Endothelial cell of umbilical vein (primary cell): ENCODE measurements at regions not wholly inside any gene's neighbourhood (a gene's known extent, or its start where the extent isn't known, plus 50 kb on each side); places are given as distances from the start of the nearest gene placed in this dataset.

Experiments
- BruUV-seq: library from RNA; stranded (reverse); fragments of 400-500 nt; replicated peaks from 2 replicates; lab custom pipeline; 2021; lab: Mats Ljungman, UMichigan
- CTCF ChIA-PET: fragments of 300-600, 350-600 bp; sonication (Branson Sonifier 250); formaldehyde crosslinking; loops from one replicate; lab custom pipeline; 2021; ENCODE audit warnings: antibody characterized with exemption, inconsistent platforms; lab: Charles Lee
- POLR2A ChIA-PET: fragments of 300-600, 350-600 bp; sonication (Branson Sonifier 250); formaldehyde crosslinking; loops from one replicate; lab custom pipeline; 2021; ENCODE audit warnings: antibody characterized with exemption, inconsistent platforms; lab: Charles Lee
- DNase-seq: peaks from one replicate; pipeline ENCODE4 v3.0.0-alpha.2; 2011; ENCODE audit warnings: low read depth, low spot score
- FAIRE-seq: peaks from 2 replicates; lab custom pipeline; 2011; peaks lifted over from hg19 to GRCh38; lab: Jason Lieb, UNC
- H2AFZ ChIP-seq: 2 replicates; pipeline ENCODE4 v1.6.0; 2012; ENCODE audit warnings: low read depth, low read length, control low read depth, inconsistent platforms
- H3K27ac ChIP-seq: 2 replicates; pipeline ENCODE4 v1.5.1; 2011; ENCODE audit warnings: low read depth, mild to moderate bottlenecking, control low read depth, low read length, moderate library complexity; ENCODE audit not compliant: insufficient read depth
- H3K27me3 ChIP-seq, 2 experiments: 2 replicates each; pipeline versions ENCODE4 v1.6.0 to v1.6.1; 2011; ENCODE audit warnings: low read length in 2 of 2, mixed read lengths in 1 of 2; ENCODE audit not compliant: control insufficient read depth in 2 of 2, insufficient read depth in 2 of 2
- H3K36me3 ChIP-seq, 2 experiments: 2 replicates in 1 of 2; 3 replicates in 1 of 2; pipeline ENCODE4 v1.5.1; 2011; ENCODE audit warnings: low read length in 2 of 2, mild to moderate bottlenecking in 1 of 2, moderate library complexity in 1 of 2; ENCODE audit not compliant: control insufficient read depth in 2 of 2, insufficient read depth in 2 of 2; ENCODE audit errors: extremely low read depth in 1 of 2
- H3K4me1 ChIP-seq: 3 replicates; pipeline ENCODE4 v1.5.1; 2011; ENCODE audit warnings: mild to moderate bottlenecking, low read length; ENCODE audit not compliant: control insufficient read depth, insufficient read depth; ENCODE audit errors: extremely low read depth
- H3K4me2 ChIP-seq: 2 replicates; pipeline ENCODE4 v1.6.1; 2011; ENCODE audit warnings: low read length, control low read depth, mixed read lengths; ENCODE audit not compliant: insufficient read depth
- H3K4me3 ChIP-seq, 3 experiments: fragments of 200-600 bp in 1 of 3; sonication (generic), shearing (Covaris generic) in 1 of 3; replicated peaks in 1 of 3; 2 replicates each; pipeline ENCODE4 v1.5.1; 2011 to 2016; ENCODE audit warnings: control low read depth in 3 of 3, low read length in 3 of 3, mild to moderate bottlenecking in 2 of 3, inconsistent platforms in 1 of 3, low read depth in 1 of 3, moderate library complexity in 1 of 3; ENCODE audit not compliant: insufficient read depth in 1 of 3
- H3K79me2 ChIP-seq: 2 replicates; pipeline ENCODE4 v1.6.0; 2012; ENCODE audit warnings: low read length, inconsistent platforms; ENCODE audit not compliant: control insufficient read depth, insufficient read depth
- H3K9ac ChIP-seq: replicated peaks from 2 replicates; pipeline ENCODE3; 2011; ENCODE audit warnings: low read length, control low read depth; ENCODE audit not compliant: insufficient read depth; ENCODE audit errors: extremely low read depth
- H3K9me1 ChIP-seq: replicated peaks from 3 replicates; pipeline ENCODE4 v1.6.0; 2011; ENCODE audit warnings: mild to moderate bottlenecking, low read length; ENCODE audit not compliant: control insufficient read depth, insufficient read depth; ENCODE audit errors: extremely low read depth
- H3K9me3 ChIP-seq: replicated peaks from 2 replicates; pipeline ENCODE4 v1.5.1; 2012; ENCODE audit warnings: low read length, inconsistent platforms; ENCODE audit not compliant: control insufficient read depth, insufficient read depth
- H4K20me1 ChIP-seq: replicated peaks from 2 replicates; pipeline ENCODE3; 2011; ENCODE audit warnings: mild to moderate bottlenecking, low read length; ENCODE audit not compliant: control insufficient read depth, insufficient read depth; ENCODE audit errors: extremely low read depth
- CTCF ChIP-seq, 2 donors: IDR thresholded peaks; 1 replicate in 1 of 2; 2 replicates in 1 of 2; pipeline ENCODE4 v1.5.1; 2011; ENCODE audit warnings: low read length in 2 of 2, mild to moderate bottlenecking in 2 of 2, moderate library complexity in 2 of 2, control low read depth in 1 of 2, inconsistent platforms in 1 of 2, low read depth in 1 of 2; ENCODE audit not compliant: insufficient read depth in 1 of 2; ENCODE audit errors: extremely low read depth in 1 of 2
- EZH2 ChIP-seq: IDR thresholded peaks from 2 replicates; pipeline ENCODE4 v1.6.1; 2012; ENCODE audit warnings: borderline replicate concordance, low read depth, mild to moderate bottlenecking, moderate library complexity, low read length, inconsistent platforms; ENCODE audit not compliant: severe bottlenecking
- FOS ChIP-seq: IDR thresholded peaks from 2 replicates; pipeline ENCODE4 v1.6.1; 2011; ENCODE audit warnings: mild to moderate bottlenecking, low read length, moderate library complexity, borderline replicate concordance; ENCODE audit not compliant: insufficient read depth
- GATA2 ChIP-seq: IDR thresholded peaks from 2 replicates; pipeline ENCODE4 v1.7.0; 2011; ENCODE audit warnings: low read depth, mild to moderate bottlenecking, moderate library complexity, mixed read lengths, low read length; ENCODE audit not compliant: insufficient read length, insufficient read depth
- JUN ChIP-seq: IDR thresholded peaks from 2 replicates; pipeline ENCODE4 v1.6.1; 2011; ENCODE audit warnings: borderline replicate concordance, low read depth; ENCODE audit not compliant: insufficient read length, insufficient read depth
- MAX ChIP-seq: IDR thresholded peaks from 2 replicates; pipeline ENCODE4 v1.6.1; 2011; ENCODE audit not compliant: insufficient read depth, insufficient read length
- MYC ChIP-seq: IDR thresholded peaks from one replicate; pipeline ENCODE4 v1.6.1; 2011; ENCODE audit warnings: mild to moderate bottlenecking, low read depth, low read length
- POLR2A ChIP-seq: IDR thresholded peaks from 2 replicates; pipeline ENCODE4 v1.6.1; 2012; ENCODE audit warnings: low read depth, mild to moderate bottlenecking, control low read depth, low read length
- POLR2AphosphoS5 ChIP-seq: IDR thresholded peaks from 2 replicates; pipeline ENCODE4 v1.6.1; 2012; ENCODE audit warnings: low read depth, mild to moderate bottlenecking, control low read depth, low read length, moderate library complexity; ENCODE audit not compliant: insufficient read depth
- dilution Hi-C: fragments of 300-500 bp; cut with MboI; formaldehyde crosslinking; loops from one replicate; pipeline ENCODE4 v1.15.0; 2019; ENCODE audit warnings: low sequenced_read_pairs; ENCODE audit not compliant: extremely low pct_ligation_motif_present
- intact Hi-C: fragments of 100-400 bp; cut with micrococcal nuclease; formaldehyde crosslinking; loops from one replicate; pipeline ENCODE4 v1.10.0; 2022

GRCh38 chr20:61019322-61019721, 232.7 kb upstream of the CDH4 start:
- FAIRE-seq (no peak), DNase-seq (no peak)
- no peaks in the 10 kb centered on the region for H3K4me1 ChIP-seq
- H2AFZ ChIP-seq = no peak overlapping the region
- no peak overlapping the region for H3K4me2 ChIP-seq
- H3K27ac ChIP-seq = no peak overlapping the region
- no peaks in the 10 kb centered on the region for H3K79me2 ChIP-seq
- no peak overlapping the region for H3K9ac ChIP-seq
- intact Hi-C loops (no loop called here), dilution Hi-C loops (no loop called here)
- H3K36me3 ChIP-seq = no peaks in the 10 kb centered on the region
- no peak overlapping the region for H3K4me3 ChIP-seq
- BruUV-seq = no TSS peak
- H4K20me1 ChIP-seq = no peaks in the 10 kb centered on the region
- ChIA-PET POLR2A (no interaction called here), CTCF (no interaction called here)
- no peak for TF ChIP-seq EZH2
- no peak for TF ChIP-seq MAX
- TF ChIP-seq CTCF (IDR thresholded peaks at IDR 0.05; ENCODE audit: extremely low read depth in 1 of 2, insufficient read depth in 1 of 2, low read depth in 1 of 2, low read length in 2 of 2) = no peak
- no peaks in the 10 kb centered on the region for H3K9me3 ChIP-seq
- no peaks in the 10 kb centered on the region for H3K27me3 ChIP-seq
- H3K9me1 ChIP-seq = no peaks in the 10 kb centered on the region

GRCh38 chr20:61023612-61024011, 228.4 kb upstream of the CDH4 start:
- no peak overlapping the region for H3K4me2 ChIP-seq
- no peak overlapping the region for H2AFZ ChIP-seq
- no peaks in the 10 kb centered on the region for H3K4me1 ChIP-seq
- BruUV-seq = no TSS peak
- TF ChIP-seq FOS = no peak
- TF ChIP-seq CTCF (IDR thresholded peaks at IDR 0.05; ENCODE audit: extremely low read depth in 1 of 2, insufficient read depth in 1 of 2, low read depth in 1 of 2, low read length in 2 of 2) = no peak
- no peak for TF ChIP-seq POLR2AphosphoS5
- no peak for TF ChIP-seq JUN
- no peak for TF ChIP-seq GATA2
- TF ChIP-seq POLR2A = no peak
- TF ChIP-seq EZH2 = no peak
- TF ChIP-seq MYC = no peak
- TF ChIP-seq MAX = no peak
- no peaks in the 10 kb centered on the region for H3K27me3 ChIP-seq
- no peaks in the 10 kb centered on the region for H3K9me1 ChIP-seq
- peaks cover 3% of the 10 kb centered on the region for H3K9me3 ChIP-seq
- no peak for FAIRE-seq
- ChIA-PET POLR2A (no interaction called here), CTCF (no interaction called here)
- intact Hi-C loops = no loop called here
- H3K4me3 ChIP-seq = no peak overlapping the region
- H3K36me3 ChIP-seq = no peaks in the 10 kb centered on the region
- H3K9ac ChIP-seq = no peak overlapping the region
- dilution Hi-C loops = no loop called here
- no peak overlapping the region for H3K27ac ChIP-seq
- H3K79me2 ChIP-seq = no peaks in the 10 kb centered on the region
- no peak for DNase-seq
- no peaks in the 10 kb centered on the region for H4K20me1 ChIP-seq
